ENCODE measurements at regions not wholly inside any gene's neighbourhood (a gene's known extent, or its start where the extent isn't known, plus 50 kb on each side); places are given as distances from the start of the nearest gene placed in this dataset.

DNA sequence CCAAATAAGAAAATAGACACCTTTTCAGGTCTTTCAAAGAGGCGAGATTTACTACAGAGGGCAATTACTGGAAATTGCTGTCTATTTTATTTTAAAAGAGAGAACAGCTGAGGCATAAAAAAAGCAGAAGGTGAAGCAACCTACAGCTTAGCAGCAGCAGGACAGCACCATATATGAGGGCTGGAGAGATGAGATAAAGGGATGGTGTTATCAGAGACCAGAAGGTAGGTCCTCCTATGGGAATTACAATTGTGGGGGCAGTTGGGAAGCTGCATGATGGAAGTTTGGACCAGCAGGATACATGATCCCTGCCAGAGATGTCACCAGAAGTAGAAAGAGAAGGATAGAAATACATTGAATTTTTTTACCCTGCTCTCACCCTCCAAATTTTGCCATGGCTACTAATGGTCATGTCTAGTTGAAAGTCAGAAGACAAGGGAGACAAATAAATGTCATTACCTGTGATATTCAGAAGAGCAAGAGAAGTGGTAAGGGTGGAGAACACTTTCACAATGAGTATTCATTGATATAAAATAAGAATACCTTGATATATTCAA, 77.2 kb upstream of the CALCR start:
- Histone ChIP-seq H3K36me3 (ENCODE audit: insufficient read depth, low read length) (no peaks in the 10 kb centered on the region), H3F3A (ENCODE audit: insufficient read depth, low read length) (no peaks in the 10 kb centered on the region), H3K27me3 (ENCODE audit: insufficient read depth, low read length) (no peaks in the 10 kb centered on the region), H3K4me3 (ENCODE audit: low read depth, low read length, poor library complexity, severe bottlenecking) (no peak overlapping the region), H3K9me3 (ENCODE audit: low read length) (no peaks in the 10 kb centered on the region), H3K9me2 (ENCODE audit: low read depth, low read length) (peaks cover 10% of the 10 kb centered on the region), H3K9ac (ENCODE audit: low read length) (no peak overlapping the region), H4K20me1 (ENCODE audit: insufficient read depth, low read length) (no peaks in the 10 kb centered on the region), H2AFZ (ENCODE audit: low read length) (no peak overlapping the region), H3K4me1 (ENCODE audit: insufficient read depth, low read length, severe bottlenecking) (no peaks in the 10 kb centered on the region), H3K4me2 (ENCODE audit: low read length) (no peak overlapping the region), H3K79me2 (ENCODE audit: insufficient read depth, low read length) (no peaks in the 10 kb centered on the region), H3K27ac (ENCODE audit: low read depth, low read length, poor library complexity, severe bottlenecking) (no peak overlapping the region)
- no peak for TF ChIP-seq EZH2 (IDR thresholded peaks at IDR 0.05; ENCODE audit: borderline replicate concordance, low read length)
- TF ChIP-seq, protein P1, sequence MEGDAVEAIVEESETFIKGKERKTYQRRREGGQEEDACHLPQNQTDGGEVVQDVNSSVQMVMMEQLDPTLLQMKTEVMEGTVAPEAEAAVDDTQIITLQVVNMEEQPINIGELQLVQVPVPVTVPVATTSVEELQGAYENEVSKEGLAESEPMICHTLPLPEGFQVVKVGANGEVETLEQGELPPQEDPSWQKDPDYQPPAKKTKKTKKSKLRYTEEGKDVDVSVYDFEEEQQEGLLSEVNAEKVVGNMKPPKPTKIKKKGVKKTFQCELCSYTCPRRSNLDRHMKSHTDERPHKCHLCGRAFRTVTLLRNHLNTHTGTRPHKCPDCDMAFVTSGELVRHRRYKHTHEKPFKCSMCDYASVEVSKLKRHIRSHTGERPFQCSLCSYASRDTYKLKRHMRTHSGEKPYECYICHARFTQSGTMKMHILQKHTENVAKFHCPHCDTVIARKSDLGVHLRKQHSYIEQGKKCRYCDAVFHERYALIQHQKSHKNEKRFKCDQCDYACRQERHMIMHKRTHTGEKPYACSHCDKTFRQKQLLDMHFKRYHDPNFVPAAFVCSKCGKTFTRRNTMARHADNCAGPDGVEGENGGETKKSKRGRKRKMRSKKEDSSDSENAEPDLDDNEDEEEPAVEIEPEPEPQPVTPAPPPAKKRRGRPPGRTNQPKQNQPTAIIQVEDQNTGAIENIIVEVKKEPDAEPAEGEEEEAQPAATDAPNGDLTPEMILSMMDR (IDR thresholded peaks at IDR 0.05; ENCODE audit: low read length): no peak

DNA sequence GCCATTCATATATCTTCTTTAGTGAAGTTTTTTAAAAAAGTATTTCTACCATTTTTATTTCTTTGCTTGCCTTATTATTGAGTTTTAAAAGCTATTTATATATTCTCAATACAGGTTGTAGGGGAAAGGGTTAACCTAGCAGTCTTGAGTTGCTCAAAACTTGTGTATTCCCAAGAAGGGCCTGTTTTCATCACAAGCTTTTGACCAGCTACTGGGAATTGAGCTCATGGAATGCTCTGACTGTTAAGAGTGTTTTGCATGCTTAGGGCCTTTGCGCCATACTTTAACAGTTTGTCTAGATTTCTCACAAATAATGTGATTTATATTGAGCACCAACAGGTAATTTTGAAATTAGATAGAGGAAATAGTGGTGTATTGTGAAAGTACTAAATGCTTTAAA, 72.0 kb upstream of the CALCR start:
- Histone ChIP-seq H3K9me3 (ENCODE audit: low read length) (no peaks in the 10 kb centered on the region), H3K4me3 (ENCODE audit: low read depth, low read length, poor library complexity, severe bottlenecking) (no peak overlapping the region), H3K27ac (ENCODE audit: low read depth, low read length, poor library complexity, severe bottlenecking) (no peak overlapping the region)

DNA sequence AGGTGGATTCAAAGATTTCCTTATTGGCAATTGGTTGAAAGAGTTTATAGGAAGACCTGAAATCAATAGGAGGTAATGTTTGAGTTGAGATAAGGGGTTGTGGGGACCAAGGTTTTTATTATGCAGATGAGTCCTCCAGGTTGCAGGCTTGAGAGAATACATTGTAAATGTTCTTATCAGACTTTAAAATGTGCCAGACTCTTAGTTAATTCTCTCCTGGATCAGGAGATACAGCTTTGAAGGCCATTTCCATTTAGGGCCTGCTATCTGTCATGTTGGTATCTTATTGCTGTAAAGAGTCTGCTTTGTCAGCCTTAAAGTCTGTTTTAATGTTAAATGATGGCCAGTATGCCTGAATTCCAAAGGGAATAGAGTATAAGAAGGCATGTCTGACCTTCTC, 61.8 kb upstream of the CALCR start:
- TF ChIP-seq, protein P1 (IDR thresholded peaks at IDR 0.05; ENCODE audit: low read length): no peak
- TF ChIP-seq EZH2 (IDR thresholded peaks at IDR 0.05; ENCODE audit: borderline replicate concordance, low read length): no peak
- no peaks in the 10 kb centered on the region for H3K79me2 ChIP-seq (ENCODE audit: insufficient read depth, low read length)
- H3K9me2 ChIP-seq (ENCODE audit: low read depth, low read length): no peaks in the 10 kb centered on the region
- no peak overlapping the region for H3K4me2 ChIP-seq (ENCODE audit: low read length)
- no peaks in the 10 kb centered on the region for H4K20me1 ChIP-seq (ENCODE audit: insufficient read depth, low read length)
- no peak overlapping the region for H3K4me3 ChIP-seq (ENCODE audit: low read depth, low read length, poor library complexity, severe bottlenecking)
- H3K27ac ChIP-seq (ENCODE audit: low read depth, low read length, poor library complexity, severe bottlenecking): no peak overlapping the region
- no peak overlapping the region for H2AFZ ChIP-seq (ENCODE audit: low read length)
- H3K9ac ChIP-seq (ENCODE audit: low read length): no peak overlapping the region
- no peaks in the 10 kb centered on the region for H3F3A ChIP-seq (ENCODE audit: insufficient read depth, low read length)
- no peaks in the 10 kb centered on the region for H3K9me3 ChIP-seq (ENCODE audit: low read length)
- H3K27me3 ChIP-seq (ENCODE audit: insufficient read depth, low read length): no peaks in the 10 kb centered on the region
- H3K36me3 ChIP-seq (ENCODE audit: insufficient read depth, low read length): no peaks in the 10 kb centered on the region
- H3K4me1 ChIP-seq (ENCODE audit: insufficient read depth, low read length, severe bottlenecking): no peaks in the 10 kb centered on the region

More for the DNA sequence above, 72.0 kb upstream of the CALCR start:
- H4K20me1 ChIP-seq (ENCODE audit: insufficient read depth, low read length): no peaks in the 10 kb centered on the region
- H3K9me2 ChIP-seq (ENCODE audit: low read depth, low read length): no peaks in the 10 kb centered on the region
- no peaks in the 10 kb centered on the region for H3F3A ChIP-seq (ENCODE audit: insufficient read depth, low read length)
- TF ChIP-seq EZH2 (IDR thresholded peaks at IDR 0.05; ENCODE audit: borderline replicate concordance, low read length): no peak
- TF ChIP-seq, protein P1 (IDR thresholded peaks at IDR 0.05; ENCODE audit: low read length): no peak
- no peak overlapping the region for H3K4me2 ChIP-seq (ENCODE audit: low read length)
- no peaks in the 10 kb centered on the region for H3K36me3 ChIP-seq (ENCODE audit: insufficient read depth, low read length)
- no peaks in the 10 kb centered on the region for H3K27me3 ChIP-seq (ENCODE audit: insufficient read depth, low read length)
- H3K79me2 ChIP-seq (ENCODE audit: insufficient read depth, low read length): no peaks in the 10 kb centered on the region
- H3K4me1 ChIP-seq (ENCODE audit: insufficient read depth, low read length, severe bottlenecking): no peaks in the 10 kb centered on the region
- no peak overlapping the region for H3K9ac ChIP-seq (ENCODE audit: low read length)
- no peak overlapping the region for H2AFZ ChIP-seq (ENCODE audit: low read length)
